Activated CD8-positive, alpha-beta memory T cell treated with anti-CD3 and anti-CD28 coated beads, Interleukin-2, amount 50 U/mL, for 24 hours (primary cell): ENCODE measurements at regions not wholly inside any gene's neighbourhood (a gene's known extent, or its start where the extent isn't known, plus 50 kb on each side); places are given as distances from the start of the nearest gene placed in this dataset.

Experiments
- DNase-seq: peaks from one replicate; pipeline ENCODE4 v3.0.0-alpha.2; 2020; ENCODE audit errors: extremely low read depth

DNA sequence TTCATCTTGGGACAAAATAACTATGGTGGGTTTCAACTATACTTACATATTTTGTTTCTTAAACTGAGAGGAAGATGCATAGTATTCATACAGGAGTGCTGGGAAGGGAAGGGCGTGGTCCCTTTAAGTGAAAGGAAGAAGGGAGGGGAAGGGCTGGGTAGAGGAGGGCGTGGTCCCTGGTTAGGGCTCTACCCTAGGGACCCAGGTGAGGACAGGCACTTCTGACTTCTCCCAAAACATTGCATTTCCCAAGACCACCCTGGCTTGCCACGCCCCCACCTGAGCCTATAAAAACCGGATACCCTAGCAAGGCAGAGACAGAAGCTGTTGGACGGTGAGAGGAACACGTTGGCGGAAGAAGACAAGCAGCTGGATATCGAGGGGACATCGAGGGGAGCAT is 157.6 kb upstream of the PLXNA4 start:
- no peak for DNase-seq

DNA sequence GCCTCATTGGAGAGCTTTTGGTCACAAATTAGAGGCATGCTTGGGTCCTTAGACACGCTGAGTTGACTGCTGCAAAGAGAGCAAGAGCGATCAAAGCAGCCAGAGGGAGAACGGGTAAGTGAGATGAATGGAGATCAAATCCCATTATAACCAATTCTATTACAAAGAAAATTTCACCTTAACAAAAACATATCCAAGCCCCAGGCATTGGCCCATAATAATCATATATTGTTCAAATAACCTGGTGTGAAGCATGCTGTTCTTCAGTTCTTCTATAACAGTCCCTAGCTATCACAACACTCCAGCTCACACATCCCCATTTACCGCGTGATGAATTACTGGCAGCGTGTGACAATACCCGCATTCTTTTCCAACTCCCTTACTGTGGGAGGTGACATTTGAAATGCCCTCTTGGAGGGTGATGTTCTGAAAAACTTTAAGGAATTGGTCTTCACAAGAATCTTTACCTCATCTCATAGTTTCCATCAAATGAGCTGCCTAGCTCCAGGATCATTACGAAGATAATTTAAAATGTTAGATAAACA is 156.1 kb upstream of the PLXNA4 start:
- DNase-seq, result no peak

GRCh38 chr7:132730105-132730504 is 153.8 kb upstream of the PLXNA4 start:
- no peak for DNase-seq

GRCh38 chr7:132723506-132724081 is 147.3 kb upstream of the PLXNA4 start:
- no peak for DNase-seq

- DNase-seq, result no peak
Measured at GRCh38 chr7:132720835-132721234, 144.6 kb upstream of the PLXNA4 start.

GRCh38 chr7:132713893-132714292 is 137.6 kb upstream of the PLXNA4 start:
- DNase-seq, result no peak

DNA sequence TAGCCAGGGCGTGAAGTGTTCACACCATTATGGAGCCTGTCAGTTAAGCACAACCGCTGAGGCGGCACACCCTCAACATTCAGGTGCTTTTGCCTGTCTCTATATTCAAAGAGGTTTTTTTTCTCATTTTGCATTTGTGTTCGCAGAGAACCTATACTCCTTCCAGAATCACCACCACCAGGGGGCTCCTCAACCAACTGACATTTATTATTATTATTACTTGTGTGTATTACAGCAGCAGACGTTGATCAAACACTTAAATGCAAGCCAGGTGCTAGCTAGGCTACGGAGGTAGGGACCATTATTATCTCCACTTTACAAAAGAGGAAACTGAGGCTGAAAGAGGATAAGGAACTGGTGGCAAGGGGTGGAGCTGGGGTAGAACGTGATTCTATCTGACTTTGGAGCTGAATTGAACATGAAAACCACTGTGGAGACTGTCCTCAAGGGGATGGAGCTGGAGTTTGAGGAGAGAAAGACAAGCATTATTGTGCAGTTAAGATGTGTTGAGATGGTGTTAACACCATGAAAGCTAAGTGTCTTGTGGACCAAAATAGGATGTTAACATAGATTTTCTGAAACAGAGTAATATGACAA is 133.8 kb upstream of the PLXNA4 start:
- DNase-seq, result no peak

GRCh38 chr7:132708470-132708869 is 132.2 kb upstream of the PLXNA4 start:
- DNase-seq, result no peak

DNA sequence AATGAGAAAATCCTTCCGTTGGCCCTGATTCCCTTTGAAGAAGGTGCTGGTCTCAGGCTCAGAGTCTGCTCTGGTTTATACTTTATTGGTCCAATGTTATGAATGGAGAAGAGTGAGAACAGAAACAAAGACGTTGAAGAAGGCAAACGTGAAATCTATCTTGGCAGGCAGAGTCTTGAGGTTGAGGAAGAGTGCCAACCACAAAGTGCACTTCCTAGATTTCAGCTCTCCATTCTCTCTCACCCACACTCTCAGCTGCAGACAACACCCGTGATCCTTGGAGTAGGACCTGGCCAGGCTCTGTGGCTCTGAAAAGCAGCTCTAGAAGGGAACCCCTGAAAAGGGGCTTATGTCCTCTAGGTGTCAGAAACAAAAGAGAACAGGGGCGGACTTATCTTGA is 128.9 kb upstream of the PLXNA4 start:
- no peak for DNase-seq

- no peak for DNase-seq
Measured at GRCh38 chr7:132703742-132704141, 127.5 kb upstream of the PLXNA4 start.

GRCh38 chr7:132697003-132697402 is 120.7 kb upstream of the PLXNA4 start:
- no peak for DNase-seq

- DNase-seq, result no peak
Measured at GRCh38 chr7:132696332-132696731, 120.1 kb upstream of the PLXNA4 start.

GRCh38 chr7:132691201-132691600 is 114.9 kb upstream of the PLXNA4 start:
- DNase-seq, result no peak

DNA sequence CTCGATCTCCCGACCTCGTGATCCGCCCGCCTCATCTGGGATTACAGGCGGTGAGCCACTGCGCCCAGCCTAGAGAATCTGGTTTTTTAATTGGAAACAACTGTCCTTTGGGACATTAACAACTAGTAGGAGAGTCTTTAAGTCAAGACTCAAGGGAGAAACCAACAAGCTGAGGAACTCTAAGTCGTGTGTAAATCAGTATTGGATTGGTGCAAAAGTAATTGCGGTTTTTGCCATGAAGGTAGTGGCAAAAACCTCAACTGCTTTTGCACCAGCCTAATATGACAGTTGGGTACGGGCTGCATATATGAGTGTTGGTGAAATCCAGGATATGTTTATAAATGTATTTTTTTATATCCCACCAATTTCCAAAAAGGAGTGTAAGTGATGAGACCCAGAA is 113.9 kb upstream of the PLXNA4 start:
- no peak for DNase-seq

- DNase-seq, result no peak
Measured at GRCh38 chr7:132687981-132688383, 111.7 kb upstream of the PLXNA4 start.

DNA sequence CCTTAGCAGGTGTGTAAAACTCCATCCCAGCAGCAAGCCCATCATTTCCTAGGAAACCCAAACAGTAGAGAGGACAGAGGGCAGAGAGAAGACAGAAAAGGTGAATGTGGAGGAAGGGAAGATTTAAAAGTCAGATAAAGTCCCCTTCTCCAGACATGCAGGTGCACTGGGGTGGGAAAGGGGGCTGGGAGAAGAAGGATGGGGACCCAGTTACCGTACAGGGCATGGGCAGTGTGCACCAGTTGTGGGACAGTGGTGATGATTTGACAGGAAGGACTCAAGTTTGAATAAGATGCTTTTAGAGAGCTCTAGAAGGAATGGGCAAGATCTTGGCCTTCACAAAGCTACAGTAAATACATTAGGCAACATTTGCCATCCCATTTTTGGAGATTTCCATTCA is 110.7 kb upstream of the PLXNA4 start:
- no peak for DNase-seq

GRCh38 chr7:132685277-132685676 is 109.0 kb upstream of the PLXNA4 start:
- no peak for DNase-seq

GRCh38 chr7:132683896-132684690 is 107.8 kb upstream of the PLXNA4 start:
- DNase-seq, result no peak

DNA sequence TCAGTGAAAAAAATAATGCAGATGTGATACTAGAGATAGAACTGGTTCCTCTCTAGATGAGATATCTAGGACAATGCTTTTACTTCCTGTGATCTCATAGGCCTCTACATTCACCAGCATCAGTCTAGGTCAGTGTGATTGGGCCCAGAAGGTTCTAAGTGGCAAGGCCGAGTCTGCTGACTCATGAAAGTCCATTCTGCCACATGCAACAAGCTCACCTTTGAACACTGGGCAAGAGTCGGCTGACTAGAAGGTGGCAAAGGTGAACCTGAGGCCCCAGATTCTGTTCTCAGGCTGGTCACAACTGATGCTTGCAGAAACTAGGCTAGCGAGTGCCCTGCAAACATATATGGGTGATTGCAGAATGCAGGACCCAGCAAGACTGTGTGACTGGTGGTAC is 105.7 kb upstream of the PLXNA4 start:
- DNase-seq, result no peak

DNA sequence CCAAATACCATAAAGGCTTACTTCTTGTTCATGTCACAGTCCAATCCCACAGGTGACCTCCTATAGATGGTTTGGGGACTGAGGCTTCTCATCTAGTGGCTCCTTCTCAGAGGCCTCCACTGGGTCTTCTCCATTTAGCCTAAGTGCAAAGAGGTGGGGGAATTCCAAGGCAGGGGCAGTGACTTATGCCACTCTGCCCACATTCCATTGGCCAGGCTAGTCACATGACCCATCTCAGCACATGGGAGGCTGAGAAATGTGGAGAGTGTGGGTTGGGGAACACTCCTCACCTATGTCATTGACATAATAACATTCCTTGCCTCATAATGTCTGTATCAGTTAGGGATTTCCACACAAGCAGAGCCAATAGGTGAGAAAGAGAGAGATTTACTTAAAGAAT is 104.3 kb upstream of the PLXNA4 start:
- DNase-seq, result no peak

DNA sequence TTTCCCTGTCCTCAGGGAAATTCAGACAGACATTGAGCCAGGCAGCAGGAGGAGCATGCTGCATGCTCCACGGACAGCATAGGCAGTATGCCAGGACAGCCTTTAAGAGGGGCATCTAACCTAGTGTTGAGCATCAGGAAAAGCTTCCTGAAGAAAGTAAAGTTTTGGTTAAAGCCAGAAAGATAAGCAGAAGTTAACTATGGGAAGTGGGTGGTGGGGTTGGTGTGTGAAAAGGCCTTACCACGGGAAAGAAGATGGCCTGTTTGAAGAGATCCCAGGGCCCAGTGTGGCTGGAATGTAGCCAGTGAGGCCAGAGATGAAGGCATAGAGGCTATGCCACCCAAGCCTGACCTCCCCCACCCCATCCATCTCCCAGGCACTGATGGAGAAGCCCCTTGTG is 102.4 kb upstream of the PLXNA4 start:
- DNase-seq, result no peak

- no peak for DNase-seq
Measured at GRCh38 chr7:132677918-132678317, 101.6 kb upstream of the PLXNA4 start.
